LNCAP (cell line): ENCODE measurements at regions not wholly inside any gene's neighbourhood (a gene's known extent, or its start where the extent isn't known, plus 50 kb on each side); places are given as distances from the start of the nearest gene placed in this dataset.

ENCODE experiments used
- CTCF ChIP-seq: fragments of 450-650 bp; IDR thresholded peaks from 2 replicates; pipeline ENCODE4 v1.5.1; 2017; ENCODE audit warnings: mild to moderate bottlenecking

DNA sequence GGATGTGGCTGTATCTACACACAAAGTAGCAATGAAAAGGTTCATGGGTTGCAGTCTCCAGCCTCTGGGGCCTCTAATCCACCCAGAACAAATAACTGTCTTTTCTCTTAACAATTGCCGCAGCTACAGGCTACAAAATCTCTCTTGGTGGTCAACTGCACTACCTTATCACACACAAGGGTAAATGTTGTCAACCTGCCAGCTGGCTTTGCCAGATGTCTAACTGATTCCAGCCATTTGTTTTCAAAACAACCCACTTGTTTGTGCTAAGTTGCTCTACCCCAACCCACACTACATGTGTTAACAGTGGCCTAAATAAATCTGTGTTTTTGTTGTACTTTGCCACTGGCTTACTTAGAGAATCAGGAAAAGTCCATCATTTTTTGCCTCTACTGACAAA lies 447.3 kb downstream of the TAFA4 start:
- no peak for TF ChIP-seq CTCF

GRCh38 chr3:68483601-68484000 lies 448.7 kb downstream of the TAFA4 start:
- TF ChIP-seq CTCF, result no peak

DNA sequence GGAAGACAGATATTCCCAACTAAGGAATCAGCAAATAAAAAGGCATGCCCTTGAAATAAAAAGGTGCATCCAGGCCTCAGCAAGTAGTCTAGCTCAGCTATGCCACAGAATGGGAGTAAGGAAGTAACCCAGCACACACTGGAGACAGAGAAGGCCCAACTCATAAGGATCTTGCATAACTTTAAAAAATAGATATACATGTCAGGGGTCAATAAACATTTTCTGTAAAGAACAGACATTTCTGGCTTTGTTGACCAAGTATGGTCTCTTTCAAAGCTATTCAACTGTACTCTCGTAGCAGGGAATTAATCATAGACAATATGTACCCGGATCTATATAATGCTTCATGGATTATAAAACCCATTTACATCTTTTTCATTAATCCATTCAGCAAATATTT lies 449.3 kb downstream of the TAFA4 start:
- no peak for TF ChIP-seq CTCF

GRCh38 chr3:68482565-68482964 lies 449.8 kb downstream of the TAFA4 start:
- no peak for TF ChIP-seq CTCF

DNA sequence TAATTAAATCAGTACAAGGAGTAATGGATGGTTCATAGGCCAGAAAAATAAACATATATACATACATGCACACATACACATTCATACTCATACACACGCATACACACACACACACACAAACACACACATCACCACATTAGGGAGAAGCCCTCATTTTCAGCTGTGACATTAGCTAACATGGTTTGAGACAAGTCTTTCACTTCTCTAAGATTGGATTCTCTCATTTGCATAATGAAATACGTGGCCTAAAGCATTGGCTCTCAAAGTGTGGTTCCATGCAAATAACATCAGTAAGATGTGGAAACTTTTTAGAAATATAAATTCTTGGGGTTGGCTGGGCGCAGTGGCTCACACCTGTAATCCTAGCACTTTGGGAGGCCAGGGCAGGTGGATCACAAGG lies 452.6 kb downstream of the TAFA4 start:
- no peak for TF ChIP-seq CTCF

- TF ChIP-seq CTCF, result no peak
Observed at GRCh38 chr3:68468695-68469375, 463.5 kb downstream of the TAFA4 start.

GRCh38 chr3:68467465-68467864 lies 464.9 kb downstream of the TAFA4 start:
- no peak for TF ChIP-seq CTCF

DNA sequence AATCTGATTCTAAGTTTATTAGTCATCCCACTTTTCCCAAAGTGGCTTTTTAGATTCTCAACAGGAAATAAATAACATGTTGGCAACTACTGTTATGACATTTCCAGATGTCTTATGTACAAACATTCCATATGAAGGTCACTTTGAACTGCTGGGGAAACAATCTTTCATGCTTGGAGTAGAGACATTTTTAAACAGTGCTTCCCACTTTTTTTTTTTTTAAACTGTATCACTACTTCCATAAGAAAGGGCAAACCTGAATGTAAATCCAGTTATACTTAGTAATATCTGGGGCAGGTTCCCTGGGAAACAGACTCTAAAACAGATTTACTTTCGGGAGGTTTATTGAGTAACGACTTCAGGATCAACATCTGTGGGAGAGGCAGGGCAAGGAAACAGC lies 473.8 kb downstream of the TAFA4 start:
- TF ChIP-seq CTCF, result no peak
